HL-60/S4 treated with retinoic acid at 250 ng/mL for 4 days and 3 days (cell line): ENCODE measurements at regions not wholly inside any gene's neighbourhood (a gene's known extent, or its start where the extent isn't known, plus 50 kb on each side); places are given as distances from the start of the nearest gene placed in this dataset.

ENCODE experiments used
- in situ Hi-C: fragments of 300-500 bp; cut with MboI; formaldehyde crosslinking; loops from 2 replicates; pipeline ENCODE4 v1.7.0; 2022; ENCODE audit warnings: low sequenced_read_pairs

DNA sequence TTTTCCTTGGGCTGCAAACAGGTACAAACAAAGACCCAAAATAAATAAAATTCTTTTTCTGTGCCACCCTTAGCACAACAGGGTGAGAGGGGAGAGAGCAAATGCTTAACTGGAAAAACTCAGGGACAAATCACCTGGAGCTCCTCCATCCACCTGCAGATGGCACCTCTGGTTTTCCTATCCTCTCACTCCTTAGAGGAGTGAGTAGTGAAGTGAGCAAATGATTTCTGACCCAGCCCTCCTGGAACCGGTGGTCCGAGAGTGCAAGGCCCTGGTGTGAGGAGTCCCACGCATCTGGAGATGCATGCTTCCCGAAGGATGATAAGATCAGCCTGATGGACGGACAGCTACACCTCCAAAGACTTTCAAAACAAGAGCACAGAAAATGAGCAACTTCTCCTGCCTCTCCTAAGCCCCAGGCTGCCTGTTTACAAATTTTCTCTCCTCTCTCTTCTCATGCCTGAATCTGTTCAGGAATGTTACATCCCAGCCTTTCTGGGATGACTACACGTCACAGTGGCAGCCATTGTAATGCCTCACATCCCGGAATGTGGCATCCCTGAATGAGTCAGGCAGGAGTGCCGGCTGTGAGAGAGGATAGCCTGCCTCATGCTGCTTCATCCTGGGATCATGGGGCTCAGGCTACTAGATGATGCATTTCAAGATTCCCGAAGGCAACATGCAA lies 86.4 kb downstream of the ADRB2 start:
- in situ Hi-C loops, result no loop called here

DNA sequence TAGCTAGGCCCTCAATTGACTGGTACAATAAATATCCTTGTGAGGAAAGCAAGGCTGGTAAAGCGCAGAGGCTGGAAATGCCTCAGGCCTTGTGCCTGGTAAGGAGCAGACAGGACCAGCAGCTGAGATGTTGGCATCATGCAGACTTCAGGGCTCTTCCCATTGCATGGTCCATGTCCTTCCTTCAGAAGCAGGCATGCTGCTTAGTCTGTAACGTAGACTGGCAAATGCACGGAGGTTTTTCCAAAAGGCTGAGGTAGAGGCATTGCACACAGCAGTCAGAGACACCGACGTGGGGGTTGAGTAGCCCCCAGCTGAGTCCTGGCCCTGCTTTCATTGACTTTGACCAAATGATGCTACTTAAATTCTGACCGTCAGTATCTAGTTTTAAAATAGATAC lies 87.1 kb downstream of the ADRB2 start:
- in situ Hi-C loops, result no loop called here

DNA sequence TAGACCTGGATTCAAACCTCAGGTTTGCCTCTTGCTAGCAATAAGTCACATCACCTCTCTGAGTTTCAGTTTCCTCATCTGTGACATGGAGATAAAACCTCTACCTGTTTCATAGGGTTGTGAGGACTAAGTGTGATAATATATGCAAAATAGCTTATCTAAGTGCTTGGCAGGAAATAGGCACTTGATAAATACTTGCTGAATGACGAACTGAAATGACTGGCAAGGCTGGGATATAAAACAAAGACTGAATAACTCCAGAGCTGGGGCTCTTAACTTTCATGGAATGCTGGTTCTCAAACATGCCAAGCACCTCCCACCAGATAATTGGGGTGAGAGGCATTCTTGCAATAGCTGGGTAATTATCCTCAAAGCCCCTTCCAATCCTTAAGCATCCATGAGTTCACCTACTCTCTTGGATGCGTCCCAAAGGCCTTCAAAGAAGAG lies 87.6 kb downstream of the ADRB2 start:
- in situ Hi-C loops, result no loop called here

DNA sequence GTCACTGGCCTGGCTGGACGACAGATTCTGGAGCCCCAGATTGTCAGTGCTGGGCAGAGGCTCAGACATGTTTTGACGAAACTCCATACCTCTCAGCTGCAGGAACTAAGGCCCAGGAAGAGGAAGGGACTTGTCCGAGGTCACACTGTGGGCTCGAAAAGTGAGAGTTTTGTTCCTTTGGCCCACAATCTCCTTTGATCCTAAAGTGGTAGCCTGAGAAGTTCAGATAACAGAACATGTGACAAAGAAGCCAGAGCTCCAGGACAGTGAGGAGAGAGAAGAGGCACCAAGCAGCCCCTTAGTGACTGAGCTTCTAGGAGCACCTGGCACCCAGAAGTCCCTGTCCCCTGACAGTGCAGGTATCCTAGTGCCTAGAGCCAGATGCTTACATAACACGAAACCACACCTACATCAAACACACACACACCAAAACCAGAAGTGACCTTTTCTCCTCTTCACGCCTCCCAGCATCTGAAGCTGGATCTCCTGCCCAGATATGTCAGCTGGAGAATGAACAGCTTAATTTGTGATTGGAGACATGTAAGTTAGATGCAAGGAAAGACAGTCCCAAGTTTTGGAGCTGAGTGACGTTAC lies 88.9 kb downstream of the ADRB2 start:
- in situ Hi-C loops, result no loop called here

DNA sequence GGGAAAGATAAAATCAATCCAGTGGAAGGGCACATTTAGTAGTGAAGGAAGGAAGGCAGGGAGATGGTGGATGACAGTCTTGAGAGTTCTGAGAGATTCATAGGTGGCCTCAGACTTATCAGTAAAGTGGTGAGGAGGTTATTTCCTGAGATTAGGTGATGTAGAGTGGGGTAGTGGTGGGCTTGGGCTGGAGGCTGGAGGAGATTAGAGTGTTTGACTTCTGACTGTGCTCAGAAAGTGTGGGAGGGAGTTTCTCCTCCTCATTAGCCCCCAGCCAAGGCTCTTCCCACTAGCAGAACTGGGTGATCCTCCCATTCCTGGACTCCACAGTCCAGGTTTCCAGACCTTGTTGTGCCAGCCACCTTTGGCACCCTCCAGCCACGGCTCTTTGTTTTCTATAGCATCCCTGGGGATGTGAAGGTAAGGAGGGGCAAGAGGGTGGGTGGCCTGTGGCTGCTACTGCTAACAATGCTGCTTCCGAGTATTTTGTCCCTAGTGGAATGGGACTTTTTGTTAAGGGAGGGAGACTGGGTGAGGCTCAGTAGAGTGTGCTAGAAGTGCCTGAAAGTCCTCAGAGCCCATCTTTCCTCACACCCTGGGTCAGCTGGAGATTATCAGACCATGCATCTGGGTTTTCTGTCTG lies 94.4 kb downstream of the ADRB2 start:
- in situ Hi-C loops, result no loop called here

DNA sequence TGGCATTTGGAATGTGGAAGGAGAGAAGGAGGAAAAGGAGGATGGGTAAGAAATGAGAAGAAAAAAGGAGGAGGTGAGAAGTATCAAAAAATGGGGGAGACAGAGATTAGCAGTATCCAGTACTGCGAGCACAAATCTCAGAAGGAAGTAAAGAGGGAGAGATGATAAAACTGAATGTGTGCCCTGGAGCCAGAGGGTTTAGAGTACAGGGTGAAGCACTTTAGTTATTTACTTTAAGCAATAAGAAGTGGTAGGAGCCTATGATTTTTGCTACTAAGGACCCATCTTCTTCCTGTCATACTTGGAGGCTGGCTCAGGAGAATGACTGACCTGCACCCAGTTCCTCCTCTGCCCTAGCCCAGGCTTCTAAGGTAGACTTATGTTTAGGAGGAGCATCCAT lies 94.9 kb downstream of the ADRB2 start:
- in situ Hi-C loops, result no loop called here

DNA sequence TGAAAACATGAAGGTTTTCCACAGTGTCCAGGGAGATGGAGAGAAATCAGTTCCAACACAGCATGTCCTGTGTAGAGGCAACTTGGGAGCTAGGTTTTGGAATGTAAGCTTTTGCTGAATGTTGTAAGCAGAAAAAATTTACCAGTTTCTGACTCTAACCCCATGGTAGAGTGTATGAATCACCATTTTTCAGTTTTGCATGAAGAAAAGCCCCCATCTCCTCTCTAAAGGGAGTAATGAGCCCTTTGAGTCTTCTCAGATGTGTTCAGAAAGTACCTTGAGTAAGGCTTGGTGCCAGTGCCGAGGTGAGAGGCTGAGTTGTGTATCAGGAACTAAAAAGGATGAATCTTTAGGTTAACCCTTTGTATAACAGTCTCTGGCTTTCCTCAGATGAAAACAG lies 96.2 kb downstream of the ADRB2 start:
- in situ Hi-C loops, result no loop called here

DNA sequence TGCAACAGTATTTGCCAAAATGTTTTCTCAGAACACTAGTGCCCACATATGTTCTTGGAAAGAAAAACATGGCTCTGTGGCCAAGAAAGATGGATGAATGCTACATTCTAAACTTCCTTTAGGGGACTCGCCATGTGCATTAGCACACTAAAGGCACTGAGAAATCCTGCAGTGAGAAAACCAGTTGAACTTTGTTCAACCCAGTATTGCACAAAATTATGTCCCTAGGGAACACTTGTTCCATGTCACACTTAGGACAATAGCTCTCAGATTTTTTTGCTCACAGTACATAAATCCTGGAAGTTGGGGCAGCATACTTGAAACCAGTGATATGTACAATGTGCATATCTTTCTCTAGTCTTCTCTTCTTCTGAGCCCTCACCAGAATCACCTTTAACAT lies 96.6 kb downstream of the ADRB2 start:
- in situ Hi-C loops, result no loop called here

DNA sequence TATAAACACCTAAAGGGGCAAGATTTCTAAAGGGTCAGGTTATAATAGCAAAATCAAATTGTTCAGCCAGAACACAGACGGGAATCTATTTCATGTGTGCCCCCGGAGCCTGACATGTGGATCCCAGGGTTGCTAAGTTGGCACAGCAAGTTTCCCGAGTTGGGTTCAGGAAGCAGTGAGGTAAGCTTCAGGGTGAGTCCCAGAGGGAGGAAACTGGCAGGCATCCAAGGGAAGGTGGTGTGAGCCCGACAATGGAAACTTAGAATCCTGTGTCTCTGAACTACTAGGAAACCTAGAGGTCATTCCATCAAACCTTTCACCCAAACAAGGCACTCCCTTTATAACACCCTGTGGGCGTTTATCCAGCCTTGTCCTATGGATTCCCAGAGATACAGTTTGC lies 98.4 kb downstream of the ADRB2 start:
- in situ Hi-C loops, result no loop called here

DNA sequence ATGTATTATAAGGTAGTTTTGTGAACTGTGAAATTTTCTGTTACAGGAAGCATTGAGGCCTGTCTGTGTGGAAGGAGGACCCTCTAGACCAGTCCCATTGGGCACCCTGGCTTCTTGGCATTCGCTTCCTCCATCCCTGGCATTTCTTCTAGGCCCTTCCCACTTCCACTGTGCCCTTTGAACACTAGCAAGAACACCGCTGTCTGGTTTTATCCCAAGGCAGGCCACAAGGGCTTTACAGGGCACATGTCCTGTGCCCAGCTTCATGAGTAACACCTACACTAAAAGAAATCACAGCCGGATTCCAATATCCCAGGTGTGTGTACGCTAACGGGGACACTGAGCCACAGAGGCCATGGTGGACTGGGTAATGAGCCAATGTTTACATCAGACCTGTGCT lies 99.8 kb downstream of the ADRB2 start:
- in situ Hi-C loops, result no loop called here

DNA sequence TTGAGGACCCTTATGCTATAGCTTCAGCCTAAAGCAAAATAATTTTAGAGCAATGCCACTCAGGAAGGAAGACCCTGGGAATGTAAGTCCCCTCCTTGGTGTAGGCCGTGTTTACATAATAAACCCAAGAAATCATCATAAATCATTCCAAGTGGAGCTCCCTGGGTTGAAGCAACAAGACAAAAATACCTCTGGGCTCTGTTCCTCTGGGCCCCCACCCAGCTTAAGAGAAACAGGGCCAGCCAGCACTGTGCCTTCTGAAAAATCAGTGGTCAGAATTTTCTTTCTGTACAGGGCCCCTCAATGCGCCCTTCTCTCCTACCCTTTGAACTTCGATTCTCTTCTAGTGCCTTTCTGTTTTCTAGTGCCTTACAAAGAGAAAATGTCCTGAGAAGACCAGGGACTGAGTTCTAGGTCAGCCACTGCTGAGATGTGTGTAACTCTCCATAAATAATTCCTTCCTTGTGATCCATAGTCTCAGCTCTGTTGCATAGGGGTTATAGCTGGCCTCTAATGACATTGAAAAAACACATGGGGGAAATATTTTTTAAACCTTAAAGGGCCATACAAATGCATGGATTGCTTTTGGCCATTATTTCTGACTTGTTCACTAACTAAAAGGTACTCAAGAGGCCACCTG lies 101.0 kb downstream of the ADRB2 start:
- in situ Hi-C loops, result no loop called here

DNA sequence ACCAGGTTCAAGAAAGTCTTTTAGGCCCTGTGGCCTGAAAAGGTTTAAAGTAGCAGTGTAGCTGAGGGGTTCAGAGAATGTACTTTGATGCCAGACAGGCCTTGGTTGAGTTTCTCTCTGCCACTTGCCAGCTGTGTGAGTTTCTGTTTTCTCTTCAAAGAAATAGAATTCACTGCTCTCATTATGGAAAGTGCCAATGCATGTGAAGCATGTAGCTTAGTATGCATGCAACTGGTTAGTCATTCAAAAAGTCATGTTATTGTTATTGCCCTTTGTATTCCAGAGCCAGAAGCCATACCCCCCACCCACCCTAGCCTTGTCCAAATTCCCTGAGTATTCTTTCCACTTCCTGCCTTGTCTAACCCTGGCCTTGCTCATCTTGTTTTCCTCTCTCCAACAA lies 101.7 kb downstream of the ADRB2 start:
- in situ Hi-C loops, result no loop called here

DNA sequence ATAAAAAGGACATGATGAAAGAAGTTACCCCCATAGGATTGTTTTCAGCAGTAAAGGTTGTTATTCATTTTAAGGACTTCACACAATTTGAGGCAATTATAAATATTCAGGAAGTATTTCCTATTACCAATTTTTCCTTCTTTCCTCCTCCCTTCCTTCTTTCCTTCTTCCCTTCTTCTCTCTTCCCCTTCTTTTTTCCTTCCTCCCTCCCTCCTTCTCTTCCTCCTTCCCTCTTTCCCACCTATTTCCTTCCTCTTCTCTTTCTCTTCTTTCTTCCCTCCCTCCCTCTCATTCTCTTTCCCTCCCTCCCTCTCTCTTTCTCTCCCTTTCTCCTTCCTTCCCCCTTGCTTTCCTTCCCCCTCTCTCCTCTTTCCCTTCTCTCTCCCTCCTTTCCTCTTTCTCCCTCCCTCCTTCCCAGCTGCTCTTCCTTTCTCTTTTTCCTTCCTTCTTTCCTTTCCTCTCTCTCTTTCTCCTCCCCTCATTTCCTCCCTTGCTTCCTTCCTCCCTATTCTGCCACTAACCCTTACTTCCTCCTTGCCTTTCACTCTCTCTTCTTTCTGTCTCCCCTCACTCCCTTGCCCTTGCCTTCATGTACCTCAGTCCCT lies 105.1 kb downstream of the ADRB2 start:
- in situ Hi-C loops, result no loop called here

DNA sequence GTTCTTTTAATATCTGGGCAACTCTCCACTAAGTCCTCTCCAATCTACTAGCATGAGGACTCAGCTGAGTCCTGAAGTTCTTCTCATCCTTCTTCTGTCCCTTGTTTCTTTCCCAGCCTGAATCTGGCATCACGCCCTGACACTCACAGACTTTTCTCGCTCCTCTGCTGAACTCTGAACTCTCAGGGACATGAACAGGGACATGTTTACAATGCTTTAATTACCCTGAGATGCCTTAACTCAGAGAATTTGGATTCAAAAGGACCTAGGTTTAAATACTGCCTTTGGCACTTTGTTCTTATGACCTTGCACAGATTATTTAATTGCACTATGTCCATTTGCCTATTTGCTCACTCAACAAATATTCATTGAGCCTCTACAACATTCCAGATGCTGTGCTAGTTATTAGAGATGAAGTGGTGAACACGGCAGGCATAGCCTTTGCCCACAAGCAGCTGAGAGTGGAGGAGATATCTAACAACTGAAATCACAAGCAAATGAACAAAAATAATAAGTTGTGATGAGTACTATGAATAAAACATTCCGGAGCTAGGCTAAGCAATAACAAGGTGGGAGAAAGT lies 106.0 kb downstream of the ADRB2 start:
- in situ Hi-C loops, result no loop called here

DNA sequence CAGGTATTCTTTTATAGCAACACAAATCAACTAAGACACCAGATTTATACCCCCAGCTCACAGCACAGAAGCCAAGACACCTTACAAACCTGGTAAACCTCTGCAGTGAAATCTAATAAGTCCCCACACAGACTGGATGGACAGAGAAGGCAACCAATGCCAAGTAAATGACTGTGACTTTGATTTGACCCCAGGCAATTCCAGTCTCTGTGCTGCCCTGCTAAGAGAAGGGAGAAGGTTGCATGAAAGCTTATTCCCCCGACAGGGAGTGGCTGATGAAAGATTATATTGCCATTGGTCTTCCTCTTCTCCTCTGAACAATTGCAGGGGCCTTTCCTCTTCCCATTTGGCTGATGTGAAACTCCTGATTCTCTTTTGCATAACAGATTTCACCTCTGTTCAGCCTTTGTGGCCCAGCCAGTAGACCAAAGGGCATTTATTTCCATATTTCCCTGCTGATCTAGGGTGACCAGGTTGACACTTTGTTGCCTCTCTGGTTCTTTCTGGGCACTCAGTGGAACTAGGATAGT lies 107.6 kb downstream of the ADRB2 start:
- in situ Hi-C loops, result no loop called here

DNA sequence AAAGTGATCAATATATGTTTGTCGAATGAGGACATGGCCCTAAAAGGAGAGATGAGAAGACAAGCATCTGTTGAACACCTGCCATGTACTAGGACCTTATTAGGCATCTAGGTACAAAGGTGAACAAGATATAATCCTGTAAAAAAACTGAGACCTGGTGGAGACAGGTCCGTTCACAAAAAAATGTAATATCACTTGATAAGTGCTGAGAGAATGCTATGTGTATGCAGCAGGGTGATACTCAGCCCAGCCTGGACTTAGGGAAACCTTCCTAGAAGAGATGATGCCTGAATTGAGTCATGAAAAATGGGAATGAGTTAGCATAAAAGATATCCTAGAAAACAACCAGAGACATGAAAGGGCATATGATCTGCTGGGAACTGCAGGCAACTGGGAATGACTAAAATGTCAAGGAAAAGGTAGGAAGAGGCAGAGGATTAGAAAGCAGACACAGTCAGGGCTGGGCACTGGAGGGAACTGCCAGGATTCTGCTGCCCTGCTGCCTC lies 108.5 kb downstream of the ADRB2 start:
- in situ Hi-C loops, result no loop called here

DNA sequence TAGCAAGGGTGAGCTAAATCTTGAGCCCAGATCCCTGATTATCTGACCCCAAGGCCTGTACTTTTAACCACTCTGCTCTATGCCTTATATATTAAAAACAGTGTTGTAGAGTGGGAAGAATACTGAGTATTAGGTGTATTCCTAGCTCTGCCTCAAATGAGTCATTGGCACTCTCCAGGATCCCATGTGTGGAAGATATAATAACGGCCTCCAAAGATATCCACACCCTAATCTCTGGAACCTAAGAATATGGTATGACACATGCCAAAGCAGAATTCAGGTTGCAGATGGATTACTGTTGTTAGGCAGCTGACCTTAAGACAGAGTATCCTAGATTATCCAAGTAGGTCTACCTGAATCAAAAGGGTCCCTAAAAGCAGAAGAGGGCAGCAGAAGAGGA lies 110.8 kb downstream of the ADRB2 start:
- in situ Hi-C loops, result no loop called here

DNA sequence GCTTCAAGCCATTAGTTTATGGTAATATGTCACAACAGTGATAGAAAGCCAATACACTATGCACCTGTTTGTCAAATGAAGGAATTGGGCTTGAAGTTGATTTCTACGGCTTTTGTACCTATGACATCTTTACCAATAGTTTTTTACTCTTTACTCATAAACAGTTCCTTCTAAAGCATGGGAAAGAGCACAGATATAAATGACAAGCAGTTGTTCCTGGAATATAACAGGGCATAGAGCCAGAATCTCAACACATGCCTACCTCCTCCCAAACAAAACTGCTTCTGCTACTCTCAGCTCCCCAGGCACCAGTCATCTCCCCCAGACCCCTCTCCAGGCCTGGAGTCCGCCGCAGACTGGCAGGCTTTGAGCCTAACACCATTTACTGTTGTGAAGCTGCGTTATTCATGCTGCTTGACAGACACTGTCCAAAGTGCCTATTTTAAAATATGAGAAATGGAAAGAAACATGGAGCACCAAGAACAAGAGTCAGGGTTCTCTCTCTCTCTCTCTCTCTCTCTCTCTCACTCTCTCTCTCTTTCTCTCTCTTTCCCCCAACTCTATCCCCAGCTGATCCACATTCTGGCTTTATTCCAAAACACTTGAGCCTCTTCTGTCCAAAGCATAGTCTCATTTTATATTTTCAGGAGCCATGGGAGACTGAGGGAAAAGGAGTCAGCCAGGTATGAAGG lies 111.6 kb downstream of the ADRB2 start:
- in situ Hi-C loops, result no loop called here

DNA sequence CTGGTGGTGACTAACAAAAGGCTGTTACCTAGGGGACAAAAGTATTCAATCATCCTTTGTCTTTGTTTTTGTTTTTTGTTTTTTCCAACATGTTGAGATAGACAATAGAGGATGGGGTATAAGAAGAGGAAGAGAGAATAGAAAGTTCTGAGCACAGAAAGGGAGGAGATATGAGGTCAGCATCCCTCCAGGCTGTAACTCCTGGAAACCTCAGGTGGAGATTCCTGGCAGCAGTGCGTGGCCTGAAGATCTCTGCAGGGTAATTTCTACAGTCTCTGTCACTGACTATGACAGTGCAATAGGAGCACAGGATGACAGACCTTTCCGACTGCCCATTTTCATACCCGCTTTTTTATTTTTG lies 112.1 kb downstream of the ADRB2 start:
- in situ Hi-C loops, result no loop called here

DNA sequence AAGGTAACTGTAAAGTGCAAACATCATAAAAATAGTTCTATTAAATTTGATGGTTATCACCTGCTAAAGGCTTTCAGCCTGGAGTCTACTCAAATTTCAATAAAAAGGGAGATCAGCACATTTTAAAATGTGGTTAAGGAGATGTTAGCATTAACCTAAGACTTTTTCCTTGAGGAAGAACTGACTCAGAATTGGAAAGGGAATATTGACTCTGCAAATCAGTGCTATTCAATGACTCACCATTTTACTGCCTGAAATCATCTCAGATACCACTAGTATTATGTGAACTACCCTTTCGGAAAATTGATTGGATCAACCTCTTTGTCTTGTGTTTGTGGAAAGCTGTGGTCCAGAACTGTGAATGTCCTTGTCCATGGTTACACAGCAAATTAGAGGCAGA lies 113.3 kb downstream of the ADRB2 start:
- in situ Hi-C loops, result no loop called here
